H1 (cell line): ENCODE measurements at regions not wholly inside any gene's neighbourhood (a gene's known extent, or its start where the extent isn't known, plus 50 kb on each side); places are given as distances from the start of the nearest gene placed in this dataset.

Experiments used
- BCL11A ChIP-seq, 2 experiments: IDR thresholded peaks; one replicate each; pipeline ENCODE4 v1.6.1; 2011; ENCODE audit warnings: low read depth in 2 of 2, low read length in 2 of 2, mild to moderate bottlenecking in 2 of 2
- CEBPB ChIP-seq: IDR thresholded peaks from 2 replicates; pipeline ENCODE4 v1.6.1; 2012; ENCODE audit warnings: low read depth, low read length
- EP300 ChIP-seq, 2 experiments: IDR thresholded peaks; 1 replicate in 1 of 2; 2 replicates in 1 of 2; pipeline ENCODE4 v1.6.1; 2011 to 2012; ENCODE audit warnings: low read depth in 2 of 2, low read length in 2 of 2, mild to moderate bottlenecking in 2 of 2, borderline replicate concordance in 1 of 2, inconsistent platforms in 1 of 2, moderate library complexity in 1 of 2
- GTF2F1 ChIP-seq: IDR thresholded peaks from 2 replicates; pipeline ENCODE4 v1.6.1; 2012; ENCODE audit warnings: low read depth, low read length, improper control_type of control experiment, borderline replicate concordance
- POLR2A ChIP-seq, 2 experiments: IDR thresholded peaks; 1 replicate in 1 of 2; 2 replicates in 1 of 2; pipeline ENCODE4 v1.6.1; 2011; ENCODE audit warnings: low read depth in 2 of 2, low read length in 2 of 2, mild to moderate bottlenecking in 2 of 2; ENCODE audit errors: control extremely low read depth in 1 of 2
- TF ChIP-seq, protein P1 (sequence below), 3 experiments: IDR thresholded peaks; 1 replicate in 2 of 3; 2 replicates in 1 of 3; pipeline versions ENCODE4 v1.5.1 to v1.6.1; 2011; ENCODE audit warnings: low read length in 3 of 3, mild to moderate bottlenecking in 3 of 3, inconsistent platforms in 2 of 3, low read depth in 1 of 3, moderate library complexity in 1 of 3; ENCODE audit not compliant: insufficient read depth in 1 of 3; ENCODE audit errors: control extremely low read depth in 1 of 3

DNA sequence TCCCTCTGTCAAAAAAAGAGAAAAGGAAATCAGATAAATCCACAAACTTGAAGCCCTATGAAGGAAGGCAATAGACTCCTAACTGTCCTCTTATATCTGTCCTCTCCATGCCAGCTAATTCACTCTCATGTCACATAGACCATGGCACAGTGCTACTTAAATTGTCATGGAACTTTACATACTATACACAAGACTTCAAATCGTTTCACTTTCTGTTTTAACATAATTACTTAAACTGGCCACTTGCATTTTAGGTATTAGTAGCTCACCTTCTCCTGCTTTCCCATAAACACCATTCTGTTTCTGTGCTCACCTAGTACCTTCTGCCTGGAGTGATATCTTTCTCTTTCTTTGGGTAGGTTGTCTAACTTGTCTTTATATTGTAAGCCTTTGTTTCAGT, 816.7 kb upstream of the KIF2B start:
- TF ChIP-seq BCL11A (IDR thresholded peaks at IDR 0.05; ENCODE audit: low read depth in 2 of 2, low read length in 2 of 2) = no peak
- TF ChIP-seq, protein P1, sequence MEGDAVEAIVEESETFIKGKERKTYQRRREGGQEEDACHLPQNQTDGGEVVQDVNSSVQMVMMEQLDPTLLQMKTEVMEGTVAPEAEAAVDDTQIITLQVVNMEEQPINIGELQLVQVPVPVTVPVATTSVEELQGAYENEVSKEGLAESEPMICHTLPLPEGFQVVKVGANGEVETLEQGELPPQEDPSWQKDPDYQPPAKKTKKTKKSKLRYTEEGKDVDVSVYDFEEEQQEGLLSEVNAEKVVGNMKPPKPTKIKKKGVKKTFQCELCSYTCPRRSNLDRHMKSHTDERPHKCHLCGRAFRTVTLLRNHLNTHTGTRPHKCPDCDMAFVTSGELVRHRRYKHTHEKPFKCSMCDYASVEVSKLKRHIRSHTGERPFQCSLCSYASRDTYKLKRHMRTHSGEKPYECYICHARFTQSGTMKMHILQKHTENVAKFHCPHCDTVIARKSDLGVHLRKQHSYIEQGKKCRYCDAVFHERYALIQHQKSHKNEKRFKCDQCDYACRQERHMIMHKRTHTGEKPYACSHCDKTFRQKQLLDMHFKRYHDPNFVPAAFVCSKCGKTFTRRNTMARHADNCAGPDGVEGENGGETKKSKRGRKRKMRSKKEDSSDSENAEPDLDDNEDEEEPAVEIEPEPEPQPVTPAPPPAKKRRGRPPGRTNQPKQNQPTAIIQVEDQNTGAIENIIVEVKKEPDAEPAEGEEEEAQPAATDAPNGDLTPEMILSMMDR (IDR thresholded peaks at IDR 0.05; ENCODE audit: control extremely low read depth in 1 of 3, insufficient read depth in 1 of 3, low read depth in 1 of 3, low read length in 3 of 3) = no peak
- TF ChIP-seq EP300 (IDR thresholded peaks at IDR 0.05; ENCODE audit: borderline replicate concordance in 1 of 2, low read depth in 2 of 2, low read length in 2 of 2) = no peak
- no peak for TF ChIP-seq POLR2A (IDR thresholded peaks at IDR 0.05; ENCODE audit: control extremely low read depth in 1 of 2, low read depth in 2 of 2, low read length in 2 of 2)
- TF ChIP-seq GTF2F1 = no peak
- TF ChIP-seq CEBPB = no peak
